ENCODE measurements at regions not wholly inside any gene's neighbourhood (a gene's known extent, or its start where the extent isn't known, plus 50 kb on each side); places are given as distances from the start of the nearest gene placed in this dataset.

DNA sequence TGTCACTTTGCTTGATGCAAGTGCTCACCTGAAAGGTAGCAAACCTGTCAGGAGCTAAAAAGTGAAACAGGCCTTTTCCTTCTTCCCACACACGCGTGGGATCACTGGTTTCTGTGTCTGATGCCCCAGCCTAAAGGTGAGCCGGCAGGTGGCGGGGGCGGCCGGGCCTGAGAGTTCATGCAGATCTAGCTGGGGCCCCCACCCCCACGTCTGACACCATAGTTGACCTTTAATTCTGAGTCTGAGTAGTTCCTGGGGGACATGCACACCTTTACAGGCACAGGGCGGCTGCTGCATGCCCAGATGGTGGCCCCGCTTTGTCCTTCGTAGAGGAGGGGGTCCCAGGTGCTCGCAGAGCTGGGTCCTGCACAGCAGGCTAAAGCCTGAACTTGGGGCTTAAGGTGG lies 345.3 kb downstream of the TEX29 start:
- H3K36me3 Mint-ChIP-seq (ENCODE audit: low read depth, unreplicated experiment) = no peaks in the 10 kb centered on the region
- Histone ChIP-seq H3K27me3 (ENCODE audit: insufficient read depth, low read length) (no peaks in the 10 kb centered on the region), H3K9ac (ENCODE audit: low read length) (no peak overlapping the region), H3K9me3 (ENCODE audit: insufficient read depth, low read depth, low read length) (peaks cover 4% of the 10 kb centered on the region), H3K4me3 (ENCODE audit: insufficient read depth, low read depth, low read length) (no peak overlapping the region), H3K4me1 (ENCODE audit: insufficient read depth, low read length) (no peaks in the 10 kb centered on the region), H4K20me1 (ENCODE audit: insufficient read depth, low read length) (no peaks in the 10 kb centered on the region), H2AFZ (ENCODE audit: low read depth, low read length) (no peak overlapping the region), H3K27ac (ENCODE audit: low read depth, low read length) (no peak overlapping the region), H3K79me2 (ENCODE audit: insufficient read depth, low read length) (no peaks in the 10 kb centered on the region), H3K36me3 (ENCODE audit: insufficient read depth, low read length) (no peaks in the 10 kb centered on the region), H3K4me2 (ENCODE audit: low read length) (no peak overlapping the region)
- FAIRE-seq (no peak), DNase-seq (ENCODE audit: low read depth) (no peak)
- H3K9me3 Mint-ChIP-seq (ENCODE audit: unreplicated experiment) = no peaks in the 10 kb centered on the region
- H3K4me1 Mint-ChIP-seq (ENCODE audit: low read depth, unreplicated experiment) = no peaks in the 10 kb centered on the region
- no peak overlapping the region for H3K4me3 Mint-ChIP-seq (ENCODE audit: unreplicated experiment)
- no peak overlapping the region for H3K27ac Mint-ChIP-seq (ENCODE audit: unreplicated experiment)
- no peak for TF ChIP-seq EZH2 (IDR thresholded peaks at IDR 0.05; ENCODE audit: insufficient read depth, low read length)
- peaks cover 33% of the 10 kb centered on the region for H3K27me3 Mint-ChIP-seq (ENCODE audit: low read depth, unreplicated experiment)

DNA sequence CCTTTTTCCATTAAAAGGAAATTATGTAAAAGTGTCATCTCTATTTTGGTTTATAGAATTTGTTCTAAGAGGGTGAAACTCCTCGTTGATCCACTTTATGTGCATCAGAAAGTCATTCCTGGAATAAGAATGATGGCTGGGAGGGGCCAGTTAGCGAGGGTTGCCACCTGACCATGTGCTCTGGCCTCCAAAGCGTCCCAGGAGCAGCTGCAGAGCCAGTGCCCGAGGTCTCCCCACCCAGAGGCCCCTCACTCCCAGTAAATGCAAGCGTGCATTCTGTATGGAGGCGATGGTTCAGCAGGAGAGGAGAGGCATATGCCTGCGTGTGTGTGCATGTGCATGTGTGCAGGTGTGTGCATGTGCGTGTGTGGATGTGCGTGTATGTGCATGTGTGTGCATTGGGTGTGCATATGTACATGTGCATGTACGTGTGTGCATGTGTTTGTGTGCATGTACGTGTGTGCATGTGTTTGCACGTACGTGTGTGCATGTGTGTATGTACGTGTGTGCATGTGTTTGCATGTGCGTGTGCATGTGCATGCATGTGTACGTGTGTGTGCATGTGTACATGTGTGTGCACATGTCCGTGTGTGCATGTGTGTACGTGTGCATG lies 345.8 kb downstream of the TEX29 start:
- Histone ChIP-seq H3K27me3 (ENCODE audit: insufficient read depth, low read length) (no peaks in the 10 kb centered on the region), H3K27ac (ENCODE audit: low read depth, low read length) (no peak overlapping the region), H3K36me3 (ENCODE audit: insufficient read depth, low read length) (no peaks in the 10 kb centered on the region), H3K79me2 (ENCODE audit: insufficient read depth, low read length) (no peaks in the 10 kb centered on the region), H3K4me3 (ENCODE audit: insufficient read depth, low read depth, low read length) (no peak overlapping the region), H3K9me3 (ENCODE audit: insufficient read depth, low read depth, low read length) (peaks cover 4% of the 10 kb centered on the region), H2AFZ (ENCODE audit: low read depth, low read length) (no peak overlapping the region), H3K9ac (ENCODE audit: low read length) (no peak overlapping the region), H3K4me1 (ENCODE audit: insufficient read depth, low read length) (no peaks in the 10 kb centered on the region), H3K4me2 (ENCODE audit: low read length) (no peak overlapping the region), H4K20me1 (ENCODE audit: insufficient read depth, low read length) (no peaks in the 10 kb centered on the region)
- Mint-ChIP-seq H3K4me3 (ENCODE audit: unreplicated experiment) (no peak overlapping the region), H3K9me3 (ENCODE audit: unreplicated experiment) (no peaks in the 10 kb centered on the region), H3K36me3 (ENCODE audit: low read depth, unreplicated experiment) (no peaks in the 10 kb centered on the region), H3K27me3 (ENCODE audit: low read depth, unreplicated experiment) (peaks cover 30% of the 10 kb centered on the region), H3K27ac (ENCODE audit: unreplicated experiment) (no peak overlapping the region), H3K4me1 (ENCODE audit: low read depth, unreplicated experiment) (no peaks in the 10 kb centered on the region)
- DNase-seq (ENCODE audit: low read depth) = no peak
- TF ChIP-seq, protein P1, sequence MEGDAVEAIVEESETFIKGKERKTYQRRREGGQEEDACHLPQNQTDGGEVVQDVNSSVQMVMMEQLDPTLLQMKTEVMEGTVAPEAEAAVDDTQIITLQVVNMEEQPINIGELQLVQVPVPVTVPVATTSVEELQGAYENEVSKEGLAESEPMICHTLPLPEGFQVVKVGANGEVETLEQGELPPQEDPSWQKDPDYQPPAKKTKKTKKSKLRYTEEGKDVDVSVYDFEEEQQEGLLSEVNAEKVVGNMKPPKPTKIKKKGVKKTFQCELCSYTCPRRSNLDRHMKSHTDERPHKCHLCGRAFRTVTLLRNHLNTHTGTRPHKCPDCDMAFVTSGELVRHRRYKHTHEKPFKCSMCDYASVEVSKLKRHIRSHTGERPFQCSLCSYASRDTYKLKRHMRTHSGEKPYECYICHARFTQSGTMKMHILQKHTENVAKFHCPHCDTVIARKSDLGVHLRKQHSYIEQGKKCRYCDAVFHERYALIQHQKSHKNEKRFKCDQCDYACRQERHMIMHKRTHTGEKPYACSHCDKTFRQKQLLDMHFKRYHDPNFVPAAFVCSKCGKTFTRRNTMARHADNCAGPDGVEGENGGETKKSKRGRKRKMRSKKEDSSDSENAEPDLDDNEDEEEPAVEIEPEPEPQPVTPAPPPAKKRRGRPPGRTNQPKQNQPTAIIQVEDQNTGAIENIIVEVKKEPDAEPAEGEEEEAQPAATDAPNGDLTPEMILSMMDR (IDR thresholded peaks at IDR 0.05; ENCODE audit: insufficient read depth, low read depth, low read length) = no peak
- TF ChIP-seq EZH2 (IDR thresholded peaks at IDR 0.05; ENCODE audit: insufficient read depth, low read length) = no peak
- no peak for FAIRE-seq

DNA sequence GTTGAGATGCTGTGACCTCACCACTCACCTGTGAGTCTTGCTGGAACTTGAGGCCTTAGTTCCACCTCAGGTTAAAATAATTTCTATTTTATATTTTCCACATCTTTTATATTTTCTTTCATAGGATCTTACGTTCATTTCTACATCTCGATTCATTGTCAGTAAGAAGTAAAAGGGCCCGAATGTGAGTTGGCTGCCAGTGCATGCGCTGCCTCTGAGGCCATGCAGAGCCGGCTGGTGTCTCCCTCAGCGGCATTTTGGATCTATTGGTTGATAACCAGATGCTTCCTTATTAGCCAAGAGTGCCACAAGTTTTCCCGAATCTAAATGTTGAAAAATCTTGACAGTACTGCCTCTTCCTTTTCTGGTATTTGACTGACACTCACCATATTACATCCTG lies 347.3 kb downstream of the TEX29 start:
- Histone ChIP-seq H2AFZ (ENCODE audit: low read depth, low read length) (no peak overlapping the region), H3K4me2 (ENCODE audit: low read length) (no peak overlapping the region), H3K27me3 (ENCODE audit: insufficient read depth, low read length) (no peaks in the 10 kb centered on the region), H4K20me1 (ENCODE audit: insufficient read depth, low read length) (no peaks in the 10 kb centered on the region), H3K27ac (ENCODE audit: low read depth, low read length) (no peak overlapping the region), H3K36me3 (ENCODE audit: insufficient read depth, low read length) (no peaks in the 10 kb centered on the region), H3K4me3 (ENCODE audit: insufficient read depth, low read depth, low read length) (no peak overlapping the region), H3K9me3 (ENCODE audit: insufficient read depth, low read depth, low read length) (peaks cover 4% of the 10 kb centered on the region), H3K79me2 (ENCODE audit: insufficient read depth, low read length) (no peaks in the 10 kb centered on the region), H3K9ac (ENCODE audit: low read length) (no peak overlapping the region), H3K4me1 (ENCODE audit: insufficient read depth, low read length) (no peaks in the 10 kb centered on the region)
- H3K27me3 Mint-ChIP-seq (ENCODE audit: low read depth, unreplicated experiment) = peaks cover 25% of the 10 kb centered on the region
- DNase-seq (ENCODE audit: low read depth) (no peak), FAIRE-seq (no peak)
- H3K27ac Mint-ChIP-seq (ENCODE audit: unreplicated experiment) = no peak overlapping the region
- H3K36me3 Mint-ChIP-seq (ENCODE audit: low read depth, unreplicated experiment) = no peaks in the 10 kb centered on the region
- no peaks in the 10 kb centered on the region for H3K4me1 Mint-ChIP-seq (ENCODE audit: low read depth, unreplicated experiment)
- TF ChIP-seq, protein P1 (IDR thresholded peaks at IDR 0.05; ENCODE audit: insufficient read depth, low read depth, low read length) = no peak
- TF ChIP-seq EZH2 (IDR thresholded peaks at IDR 0.05; ENCODE audit: insufficient read depth, low read length) = no peak
- no peak overlapping the region for H3K4me3 Mint-ChIP-seq (ENCODE audit: unreplicated experiment)
- H3K9me3 Mint-ChIP-seq (ENCODE audit: unreplicated experiment) = no peaks in the 10 kb centered on the region
